GM13976 (cell line): ENCODE measurements at regions not wholly inside any gene's neighbourhood (a gene's known extent, or its start where the extent isn't known, plus 50 kb on each side); places are given as distances from the start of the nearest gene placed in this dataset.

Experiments used
- DNase-seq: peaks from one replicate; pipeline ENCODE4 v3.0.0; 2012; ENCODE audit warnings: low spot score
- CTCF ChIP-seq: IDR thresholded peaks from 2 replicates; pipeline ENCODE4 v1.5.1; 2012; ENCODE audit warnings: borderline replicate concordance, mild to moderate bottlenecking; ENCODE audit not compliant: insufficient read depth; ENCODE audit errors: extremely low read depth, missing control alignments, control extremely low read depth
- in situ Hi-C: fragments of 300-500 bp; cut with MboI; formaldehyde crosslinking; loops from one replicate; pipeline ENCODE4 v1.12.0; 2022; ENCODE audit warnings: low sequenced_read_pairs, mixed read lengths, inconsistent platforms; ENCODE audit not compliant: unreplicated experiment

DNA sequence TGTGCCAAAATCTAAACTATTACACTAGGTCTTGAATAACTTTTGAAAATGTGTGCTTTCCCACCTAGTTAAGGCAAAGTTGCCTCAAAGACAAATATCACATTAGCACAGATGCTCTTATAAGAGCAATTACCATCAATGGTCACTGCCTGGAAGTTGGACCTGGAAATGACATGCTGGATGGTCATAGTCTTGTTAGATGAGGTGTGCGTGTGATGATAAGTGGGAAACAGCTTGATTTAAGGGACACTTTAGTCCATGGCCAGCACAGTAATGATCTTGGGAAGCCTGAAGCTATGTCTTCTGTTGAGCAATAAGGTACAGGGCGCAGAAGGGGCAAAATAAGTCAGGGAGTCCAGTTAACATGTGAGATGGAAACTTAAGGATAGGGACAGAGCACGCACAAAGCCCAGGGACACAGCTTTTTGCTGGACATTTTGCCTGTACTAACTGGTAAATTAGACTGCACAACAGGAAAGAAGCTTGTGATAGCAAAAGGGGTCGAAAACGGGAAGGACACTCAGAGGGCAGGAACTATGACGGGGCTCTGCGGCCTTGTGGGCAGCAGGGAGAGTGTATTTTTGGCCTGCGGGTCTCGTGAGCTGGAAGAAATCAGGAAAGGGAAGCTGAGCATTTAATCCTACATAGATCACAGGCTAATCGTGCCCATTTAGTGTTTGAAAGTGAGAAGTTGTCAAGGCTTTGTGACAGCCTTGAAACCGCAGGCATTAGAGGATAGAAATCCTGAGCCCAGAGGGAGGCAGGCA, 66.7 kb upstream of the BMP2 start:
- no peak for TF ChIP-seq CTCF
- no peak for DNase-seq
- in situ Hi-C loops, result no loop called here

- DNase-seq, result no peak
- TF ChIP-seq CTCF, result no peak
- in situ Hi-C loops, result no loop called here
Observed at GRCh38 chr20:6699921-6700562, 67.4 kb upstream of the BMP2 start.

DNA sequence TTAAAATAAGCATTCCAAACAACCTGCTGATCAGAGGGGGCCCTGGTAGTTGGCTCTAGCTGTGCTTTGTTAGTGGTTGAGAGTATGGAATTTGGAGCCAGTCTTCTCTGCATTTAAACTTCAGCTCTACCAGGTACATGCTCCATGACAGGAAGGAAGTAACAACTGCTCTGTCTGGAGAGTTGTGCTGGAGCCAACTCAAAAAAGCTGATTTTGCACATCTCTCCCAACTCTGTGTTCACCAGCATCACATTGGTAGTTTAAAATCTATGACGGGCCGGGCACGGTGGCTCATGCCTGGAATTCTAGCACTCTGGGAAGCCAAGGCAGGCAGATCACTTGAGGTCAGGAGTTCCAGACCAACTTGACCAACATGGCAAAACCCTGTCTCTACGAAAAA, 68.8 kb upstream of the BMP2 start:
- no peak for TF ChIP-seq CTCF
- DNase-seq, result no peak
- in situ Hi-C loops, result no loop called here

- no peak for TF ChIP-seq CTCF
- in situ Hi-C loops, result no loop called here
- DNase-seq, result no peak
Observed at GRCh38 chr20:6698056-6698455, 69.4 kb upstream of the BMP2 start.

DNA sequence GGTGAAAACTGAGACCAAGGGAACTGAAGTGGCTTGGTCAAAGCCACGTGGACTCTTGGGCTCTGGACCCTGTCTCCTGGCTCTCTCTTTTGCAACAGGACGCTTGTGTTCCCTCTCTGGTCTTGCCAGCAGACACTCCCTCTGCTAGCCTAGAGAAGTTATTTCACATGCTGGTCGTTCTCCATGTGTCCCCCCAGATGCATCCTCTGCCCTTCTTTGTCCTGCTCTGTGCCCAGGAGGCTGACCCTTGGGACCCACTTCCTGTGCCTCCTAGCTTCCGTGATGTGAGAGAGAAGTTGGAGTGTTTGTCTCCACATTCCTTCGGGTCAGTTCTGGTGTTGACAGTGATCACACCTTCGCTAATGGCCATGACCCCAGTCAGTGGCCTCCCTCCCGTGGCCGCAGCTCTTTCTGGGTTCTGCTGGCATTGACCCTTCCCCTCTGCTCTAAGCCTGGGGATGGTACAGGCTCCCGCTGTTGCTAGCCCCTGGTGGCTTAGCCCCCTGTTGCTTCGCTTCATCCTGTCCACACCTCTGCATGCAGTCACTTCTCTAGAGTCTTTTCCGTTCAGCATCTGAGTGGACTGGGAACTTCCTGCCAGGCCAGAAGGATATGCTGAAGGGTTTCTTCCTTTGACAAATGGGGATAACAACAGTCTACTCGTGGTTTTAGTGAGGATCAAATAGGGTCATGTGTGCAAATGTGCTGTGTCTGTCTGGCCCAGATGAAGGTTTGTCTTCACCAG, 70.1 kb upstream of the BMP2 start:
- in situ Hi-C loops, result no loop called here

More for the DNA sequence above, 70.1 kb upstream of the BMP2 start:
- DNase-seq, result no peak
- TF ChIP-seq CTCF, result no peak
